Hepatocyte (in vitro differentiated cells): ENCODE measurements at regions not wholly inside any gene's neighbourhood (a gene's known extent, or its start where the extent isn't known, plus 50 kb on each side); places are given as distances from the start of the nearest gene placed in this dataset.

Experiments used
- DNase-seq: peaks from one replicate; pipeline ENCODE4 v3.0.0-alpha.2; 2016; ENCODE audit warnings: low spot score
- H2AFZ ChIP-seq: fragments of 200-600 bp; sonication (generic); 2 replicates; pipeline ENCODE4 v1.6.0; 2016; ENCODE audit warnings: antibody characterized with exemption, mild to moderate bottlenecking
- H3K27ac ChIP-seq: fragments of 200-600 bp; sonication (generic); 2 replicates; pipeline ENCODE4 v1.5.1; 2016; ENCODE audit warnings: mild to moderate bottlenecking
- H3K27me3 ChIP-seq: fragments of 200-600 bp; sonication (generic); 2 replicates; pipeline ENCODE4 v1.6.1; 2016
- H3K36me3 ChIP-seq: fragments of 200-600 bp; sonication (generic); replicated peaks from 2 replicates; pipeline ENCODE4 v1.5.1; 2016; ENCODE audit warnings: low read depth; ENCODE audit not compliant: insufficient read depth
- H3K4me1 ChIP-seq: fragments of 200-600 bp; sonication (generic); 2 replicates; pipeline ENCODE4 v1.5.1; 2016; ENCODE audit warnings: mild to moderate bottlenecking, moderate library complexity; ENCODE audit not compliant: insufficient read depth
- H3K4me2 ChIP-seq: fragments of 200-600 bp; sonication (generic); 2 replicates; pipeline ENCODE4 v1.6.0; 2016
- H3K4me3 ChIP-seq: fragments of 200-600 bp; sonication (generic); 2 replicates; pipeline ENCODE4 v1.5.1; 2016; ENCODE audit warnings: mild to moderate bottlenecking
- H3K79me2 ChIP-seq: fragments of 200-600 bp; sonication (generic); 2 replicates; pipeline ENCODE4 v1.6.0; 2017; ENCODE audit warnings: mild to moderate bottlenecking
- H3K9me2 ChIP-seq: fragments of 200-600 bp; sonication (generic); replicated peaks from 2 replicates; pipeline ENCODE4 v1.6.0; 2017; ENCODE audit warnings: mild to moderate bottlenecking; ENCODE audit not compliant: insufficient read depth
- H3K9me3 ChIP-seq: fragments of 200-600 bp; sonication (generic); 2 replicates; pipeline ENCODE4 v1.5.1; 2016; ENCODE audit warnings: low read depth, mild to moderate bottlenecking
- H4K20me1 ChIP-seq: fragments of 200-600 bp; sonication (generic); 2 replicates; pipeline ENCODE4 v1.6.0; 2016; ENCODE audit warnings: mild to moderate bottlenecking; ENCODE audit not compliant: insufficient read depth, poor library complexity, severe bottlenecking
- EZH2 ChIP-seq: fragments of 200-600 bp; sonication (generic); IDR thresholded peaks from 2 replicates; pipeline ENCODE4 v1.6.1; 2016; ENCODE audit warnings: antibody characterized with exemption, mild to moderate bottlenecking, borderline replicate concordance
- EZH2phosphoT487 ChIP-seq: fragments of 200-600 bp; sonication (generic); IDR thresholded peaks from one replicate; pipeline ENCODE4 v1.6.1; 2018; ENCODE audit warnings: antibody characterized with exemption, mild to moderate bottlenecking, low read depth, moderate library complexity; ENCODE audit not compliant: unreplicated experiment, severe bottlenecking
- WGBS: methylation state at CpG from one replicate; pipeline ENCODE4 v1.1.6; 2016; ENCODE audit warnings: low lambda C conversion rate; ENCODE audit errors: missing lambda C conversion rate; 5-methylcytosine and 5-hydroxymethylcytosine counted together
- TF ChIP-seq, protein P1 (sequence below): fragments of 200-600 bp; sonication (generic); IDR thresholded peaks from 2 replicates; pipeline ENCODE4 v1.5.1; 2016; ENCODE audit warnings: antibody characterized with exemption, mild to moderate bottlenecking; ENCODE audit not compliant: poor library complexity

DNA sequence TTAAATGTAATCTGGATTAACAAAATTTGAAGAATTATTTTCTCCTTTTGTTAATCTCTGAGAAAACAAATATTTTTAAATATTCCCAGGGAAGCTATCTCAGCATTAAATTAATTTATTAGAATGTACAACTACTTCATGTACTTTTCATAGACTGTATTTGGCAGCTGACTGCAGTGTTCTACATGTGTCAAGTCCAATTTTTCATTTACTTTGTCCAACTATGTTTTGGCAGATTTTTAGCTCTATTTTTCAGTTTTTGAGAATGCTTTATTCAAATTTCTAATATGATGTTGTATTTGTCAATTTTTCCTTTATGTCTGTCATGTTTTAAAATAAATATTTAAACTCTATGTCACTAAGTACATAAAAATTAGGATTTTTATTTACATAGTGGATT, 925.1 kb downstream of the OTOL1 start:
- TF ChIP-seq EZH2phosphoT487 (no peak), EZH2 (no peak)
- TF ChIP-seq, protein P1, sequence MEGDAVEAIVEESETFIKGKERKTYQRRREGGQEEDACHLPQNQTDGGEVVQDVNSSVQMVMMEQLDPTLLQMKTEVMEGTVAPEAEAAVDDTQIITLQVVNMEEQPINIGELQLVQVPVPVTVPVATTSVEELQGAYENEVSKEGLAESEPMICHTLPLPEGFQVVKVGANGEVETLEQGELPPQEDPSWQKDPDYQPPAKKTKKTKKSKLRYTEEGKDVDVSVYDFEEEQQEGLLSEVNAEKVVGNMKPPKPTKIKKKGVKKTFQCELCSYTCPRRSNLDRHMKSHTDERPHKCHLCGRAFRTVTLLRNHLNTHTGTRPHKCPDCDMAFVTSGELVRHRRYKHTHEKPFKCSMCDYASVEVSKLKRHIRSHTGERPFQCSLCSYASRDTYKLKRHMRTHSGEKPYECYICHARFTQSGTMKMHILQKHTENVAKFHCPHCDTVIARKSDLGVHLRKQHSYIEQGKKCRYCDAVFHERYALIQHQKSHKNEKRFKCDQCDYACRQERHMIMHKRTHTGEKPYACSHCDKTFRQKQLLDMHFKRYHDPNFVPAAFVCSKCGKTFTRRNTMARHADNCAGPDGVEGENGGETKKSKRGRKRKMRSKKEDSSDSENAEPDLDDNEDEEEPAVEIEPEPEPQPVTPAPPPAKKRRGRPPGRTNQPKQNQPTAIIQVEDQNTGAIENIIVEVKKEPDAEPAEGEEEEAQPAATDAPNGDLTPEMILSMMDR = no peak
- H3K9me2 ChIP-seq = no peaks in the 10 kb centered on the region
- no peak overlapping the region for H3K27ac ChIP-seq
- H3K9me3 ChIP-seq = no peaks in the 10 kb centered on the region
- H3K4me2 ChIP-seq = no peak overlapping the region
- H3K36me3 ChIP-seq = no peaks in the 10 kb centered on the region
- no peaks in the 10 kb centered on the region for H3K79me2 ChIP-seq
- no peak overlapping the region for H3K4me3 ChIP-seq
- no peak for DNase-seq
- H2AFZ ChIP-seq = no peak overlapping the region
- no peaks in the 10 kb centered on the region for H3K27me3 ChIP-seq
- no peaks in the 10 kb centered on the region for H4K20me1 ChIP-seq
- H3K4me1 ChIP-seq = no peaks in the 10 kb centered on the region

DNA sequence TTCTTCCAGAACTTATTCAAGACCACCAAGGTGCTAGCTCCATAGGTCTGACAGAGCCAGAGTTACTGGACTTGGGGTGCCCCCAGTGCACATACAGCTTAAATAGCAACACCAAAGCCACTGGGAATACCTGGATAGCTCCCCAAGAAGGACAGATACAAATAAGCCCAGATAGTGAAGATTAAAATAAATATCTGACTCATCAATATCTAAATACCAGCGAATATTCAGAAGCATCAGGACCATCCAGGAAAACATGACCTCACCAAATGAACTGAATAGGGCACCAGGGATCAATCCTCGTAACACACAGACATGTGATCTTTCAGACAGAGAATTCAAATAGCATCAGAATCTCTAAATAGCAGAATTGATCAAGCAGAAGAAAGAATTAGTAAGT, 931.6 kb downstream of the OTOL1 start:
- WGBS = 41% methylated on average over 2 of the region's 2 CpGs
- no peaks in the 10 kb centered on the region for H3K79me2 ChIP-seq
- no peak for TF ChIP-seq EZH2phosphoT487
- TF ChIP-seq, protein P1 = no peak
- no peak for TF ChIP-seq EZH2

DNA sequence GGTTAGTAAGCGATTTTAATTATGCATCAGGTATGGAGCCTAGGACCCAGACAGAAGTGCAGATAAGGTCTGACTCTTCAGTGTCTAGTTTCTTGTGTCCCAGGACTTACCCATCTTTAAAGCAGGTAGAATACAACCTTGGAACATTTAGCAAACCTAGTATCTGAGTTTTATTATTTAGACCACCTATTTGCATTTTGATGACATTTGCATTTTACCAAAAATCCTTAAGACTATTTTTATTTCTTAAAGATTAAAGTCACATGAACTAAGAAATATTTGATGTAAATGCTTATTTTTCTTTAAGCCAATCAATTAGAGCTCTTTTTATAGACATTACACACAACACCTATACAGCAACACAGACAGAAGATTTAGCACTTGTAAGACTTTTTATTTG, 939.1 kb downstream of the OTOL1 start:
- H3K4me2 ChIP-seq = no peak overlapping the region
- H4K20me1 ChIP-seq = no peaks in the 10 kb centered on the region
- no peaks in the 10 kb centered on the region for H3K27me3 ChIP-seq
- H3K4me3 ChIP-seq = no peak overlapping the region
- no peak overlapping the region for H3K27ac ChIP-seq
- H3K79me2 ChIP-seq = no peaks in the 10 kb centered on the region
- WGBS = 100% methylated on average over 1 of the region's 1 CpG
- no peaks in the 10 kb centered on the region for H3K9me3 ChIP-seq
- no peaks in the 10 kb centered on the region for H3K9me2 ChIP-seq
- TF ChIP-seq, protein P1 = no peak
- TF ChIP-seq EZH2phosphoT487 (no peak), EZH2 (no peak)
- no peak for DNase-seq
- H3K36me3 ChIP-seq = no peaks in the 10 kb centered on the region
- H2AFZ ChIP-seq = no peak overlapping the region
- H3K4me1 ChIP-seq = no peaks in the 10 kb centered on the region

More for the DNA sequence above, 931.6 kb downstream of the OTOL1 start:
- Histone ChIP-seq H3K4me3 (no peak overlapping the region), H3K9me3 (no peaks in the 10 kb centered on the region), H3K36me3 (no peaks in the 10 kb centered on the region), H4K20me1 (no peaks in the 10 kb centered on the region), H3K4me2 (no peak overlapping the region), H2AFZ (no peak overlapping the region), H3K27me3 (no peaks in the 10 kb centered on the region), H3K9me2 (no peaks in the 10 kb centered on the region), H3K27ac (no peak overlapping the region), H3K4me1 (no peaks in the 10 kb centered on the region)
- DNase-seq = no peak

DNA sequence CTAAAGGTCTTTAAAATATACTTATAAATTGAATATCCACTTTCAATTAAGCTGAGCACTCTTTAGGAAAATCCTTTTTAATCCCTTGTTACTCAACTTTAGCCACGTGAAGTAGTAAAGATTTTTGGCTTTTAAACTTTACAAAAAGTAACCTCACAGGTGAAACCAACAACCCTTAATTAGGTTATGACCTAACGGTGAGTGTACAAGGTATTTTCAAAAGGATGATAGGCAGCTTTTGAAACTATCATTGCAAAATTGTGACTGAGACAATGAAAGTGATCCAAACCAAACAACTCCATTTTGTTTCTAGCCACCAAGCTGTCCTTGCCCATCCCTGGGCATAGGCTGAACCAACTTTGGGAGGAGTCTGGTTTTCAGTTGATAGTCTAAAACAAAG, 940.2 kb downstream of the OTOL1 start:
- DNase-seq = no peak
- 64% methylated on average over 2 of the region's 2 CpGs for WGBS

More for the DNA sequence above, 940.2 kb downstream of the OTOL1 start:
- H3K4me2 ChIP-seq = no peak overlapping the region
- TF ChIP-seq, protein P1 = no peak
- TF ChIP-seq EZH2phosphoT487 (no peak), EZH2 (no peak)
- no peaks in the 10 kb centered on the region for H3K4me1 ChIP-seq
- H3K9me3 ChIP-seq = no peaks in the 10 kb centered on the region
- H3K27me3 ChIP-seq = no peaks in the 10 kb centered on the region
- H3K36me3 ChIP-seq = no peaks in the 10 kb centered on the region
- no peak overlapping the region for H2AFZ ChIP-seq
- no peak overlapping the region for H3K4me3 ChIP-seq
- H3K27ac ChIP-seq = no peak overlapping the region
- H3K9me2 ChIP-seq = no peaks in the 10 kb centered on the region
- no peaks in the 10 kb centered on the region for H4K20me1 ChIP-seq
- H3K79me2 ChIP-seq = no peaks in the 10 kb centered on the region
